ENCODE measurements at regions not wholly inside any gene's neighbourhood (a gene's known extent, or its start where the extent isn't known, plus 50 kb on each side); places are given as distances from the start of the nearest gene placed in this dataset.

GRCh38 chr20:60883496-60883895 lies 368.6 kb upstream of the CDH4 start:
- POLR2A ChIA-PET = no interaction called here
- intact Hi-C loops (cut with micrococcal nuclease) = no loop called here
- no peak for TF ChIP-seq CTCF (IDR thresholded peaks at IDR 0.05; ENCODE audit: unreplicated experiment)
- no peak overlapping the region for H3K27ac Mint-ChIP-seq (ENCODE audit: low read depth, unreplicated experiment)
- BruUV-seq (replicated peaks) = no TSS peak
- no peak for DNase-seq (ENCODE audit: unreplicated experiment)
- CTCF ChIA-PET = interaction anchor here (1.1 kb wide), 1 partner anchor 673 kb away, joined by 7 read pairs; no protein-coding TSS in a partner anchor
- no peaks in the 10 kb centered on the region for H3K9me3 Mint-ChIP-seq (ENCODE audit: unreplicated experiment)
- no peaks in the 10 kb centered on the region for H3K36me3 Mint-ChIP-seq (ENCODE audit: insufficient read depth, unreplicated experiment)
- peaks cover 67% of the 10 kb centered on the region for H3K27me3 Mint-ChIP-seq (ENCODE audit: insufficient read depth, unreplicated experiment)
- no peak overlapping the region for H3K4me3 Mint-ChIP-seq (ENCODE audit: unreplicated experiment)
- no peaks in the 10 kb centered on the region for H3K4me1 Mint-ChIP-seq (ENCODE audit: insufficient read depth, unreplicated experiment)

GRCh38 chr20:60884277-60884676 lies 367.8 kb upstream of the CDH4 start:
- Mint-ChIP-seq H3K27me3 (ENCODE audit: insufficient read depth, unreplicated experiment) (peaks cover 67% of the 10 kb centered on the region), H3K4me3 (ENCODE audit: unreplicated experiment) (no peak overlapping the region), H3K4me1 (ENCODE audit: insufficient read depth, unreplicated experiment) (no peaks in the 10 kb centered on the region), H3K36me3 (ENCODE audit: insufficient read depth, unreplicated experiment) (no peaks in the 10 kb centered on the region), H3K27ac (ENCODE audit: low read depth, unreplicated experiment) (no peak overlapping the region), H3K9me3 (ENCODE audit: unreplicated experiment) (no peaks in the 10 kb centered on the region)
- intact Hi-C loops (cut with micrococcal nuclease) = no loop called here
- TF ChIP-seq CTCF (IDR thresholded peaks at IDR 0.05; ENCODE audit: unreplicated experiment) = no peak
- no TSS peak for BruUV-seq (replicated peaks)
- no peak for DNase-seq (ENCODE audit: unreplicated experiment)
- CTCF ChIA-PET = no interaction called here
- POLR2A ChIA-PET = no interaction called here

GRCh38 chr20:60888771-60889170 lies 363.3 kb upstream of the CDH4 start:
- DNase-seq (ENCODE audit: unreplicated experiment) = no peak
- H3K36me3 Mint-ChIP-seq (ENCODE audit: insufficient read depth, unreplicated experiment) = no peaks in the 10 kb centered on the region
- no peaks in the 10 kb centered on the region for H3K4me1 Mint-ChIP-seq (ENCODE audit: insufficient read depth, unreplicated experiment)
- H3K27ac Mint-ChIP-seq (ENCODE audit: low read depth, unreplicated experiment) = no peak overlapping the region
- no TSS peak for BruUV-seq (replicated peaks)
- H3K27me3 Mint-ChIP-seq (ENCODE audit: insufficient read depth, unreplicated experiment) = peaks cover 48% of the 10 kb centered on the region
- no peak for TF ChIP-seq CTCF (IDR thresholded peaks at IDR 0.05; ENCODE audit: unreplicated experiment)
- ChIA-PET CTCF (no interaction called here), POLR2A (no interaction called here)
- H3K9me3 Mint-ChIP-seq (ENCODE audit: unreplicated experiment) = no peaks in the 10 kb centered on the region
- H3K4me3 Mint-ChIP-seq (ENCODE audit: unreplicated experiment) = no peak overlapping the region
- intact Hi-C loops (cut with micrococcal nuclease) = no loop called here

- Mint-ChIP-seq H3K4me3 (ENCODE audit: unreplicated experiment) (no peak overlapping the region), H3K27me3 (ENCODE audit: insufficient read depth, unreplicated experiment) (peaks cover 29% of the 10 kb centered on the region), H3K27ac (ENCODE audit: low read depth, unreplicated experiment) (no peak overlapping the region), H3K36me3 (ENCODE audit: insufficient read depth, unreplicated experiment) (no peaks in the 10 kb centered on the region), H3K9me3 (ENCODE audit: unreplicated experiment) (no peaks in the 10 kb centered on the region), H3K4me1 (ENCODE audit: insufficient read depth, unreplicated experiment) (no peaks in the 10 kb centered on the region)
- no peak for DNase-seq (ENCODE audit: unreplicated experiment)
- intact Hi-C loops (cut with micrococcal nuclease) = no loop called here
- CTCF ChIA-PET = no interaction called here
- no TSS peak for BruUV-seq (replicated peaks)
- no peak for TF ChIP-seq CTCF (IDR thresholded peaks at IDR 0.05; ENCODE audit: unreplicated experiment)
- POLR2A ChIA-PET = interaction anchor here (0.7 kb wide), 1 partner anchor 1227 kb away, joined by 3 read pairs; no protein-coding TSS in a partner anchor
These were observed 359.8 kb upstream of the CDH4 start for GRCh38 chr20:60892095-60892813.
